ENCODE measurements at regions not wholly inside any gene's neighbourhood (a gene's known extent, or its start where the extent isn't known, plus 50 kb on each side); places are given as distances from the start of the nearest gene placed in this dataset.

GRCh38 chr2:160936044-160936806 is 224.0 kb upstream of the TANK start:
- no peak for DNase-seq (ENCODE audit: low read depth in 4 of 4, low spot score in 3 of 4)

DNA sequence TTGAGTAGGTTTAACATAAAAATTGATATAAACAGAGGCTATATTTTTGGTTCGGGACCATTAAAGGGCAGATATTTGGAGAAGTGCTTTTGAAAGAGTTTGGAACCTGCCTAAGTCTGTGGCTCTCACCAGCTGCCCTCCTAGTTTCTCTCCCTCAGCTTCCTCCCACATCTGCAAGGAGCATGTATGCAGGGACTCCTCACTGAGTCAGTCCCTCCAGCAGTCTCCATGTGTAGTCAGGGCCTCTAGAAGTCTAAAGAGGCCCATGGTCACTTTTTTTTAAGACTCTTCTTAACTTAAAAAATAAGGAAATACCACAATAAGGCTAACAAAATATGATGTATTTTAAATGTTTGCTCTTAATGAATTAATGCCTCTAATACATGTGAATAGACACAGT is 220.0 kb upstream of the TANK start:
- no peak for DNase-seq (ENCODE audit: low read depth in 4 of 4, low spot score in 3 of 4)

DNA sequence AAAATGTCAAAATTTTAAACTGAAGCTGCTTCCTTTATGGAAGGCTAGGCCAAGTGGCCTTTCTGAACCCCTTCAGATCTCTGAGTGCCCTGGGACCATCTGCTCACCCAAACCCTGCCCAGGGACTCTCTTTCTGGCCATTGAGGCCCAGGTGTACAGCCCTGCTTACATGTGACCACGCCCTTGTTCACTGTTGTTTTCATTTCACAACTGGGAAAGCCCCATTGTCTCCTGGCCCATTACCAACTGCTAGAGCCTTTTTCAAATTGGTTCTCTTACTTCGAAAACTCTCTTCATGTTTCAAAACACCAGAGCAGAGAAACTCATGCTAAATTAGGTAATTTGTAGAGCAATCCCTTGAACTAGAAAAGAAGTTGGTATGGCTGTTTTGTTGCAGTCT is 219.5 kb upstream of the TANK start:
- DNase-seq (ENCODE audit: low read depth in 4 of 4, low spot score in 3 of 4), result no peak

DNA sequence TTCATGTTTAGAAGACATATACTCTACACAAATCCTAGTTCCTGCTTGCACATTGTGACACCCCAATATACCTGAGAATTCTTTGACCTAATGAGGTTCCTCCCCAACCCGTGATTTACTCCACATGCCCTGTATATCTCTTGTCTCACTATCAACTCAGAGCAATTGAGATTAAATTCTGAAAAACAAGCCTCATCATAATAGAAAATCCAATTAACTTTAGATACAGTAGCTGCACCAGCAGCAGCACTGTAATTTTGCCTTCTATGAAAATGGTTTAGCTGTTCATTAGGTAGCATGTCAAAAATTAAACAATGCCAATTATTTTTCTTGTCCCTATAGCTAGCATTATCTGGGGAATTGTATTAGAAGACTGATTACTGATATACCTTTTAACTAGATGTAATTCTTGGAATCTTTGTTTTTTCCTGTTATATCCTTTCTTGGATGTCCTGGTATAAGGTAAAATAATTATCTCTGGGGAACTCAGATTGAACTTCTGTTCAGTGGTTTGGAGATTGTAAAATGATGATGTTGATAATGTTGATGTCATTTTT is 218.9 kb upstream of the TANK start:
- no peak for DNase-seq (ENCODE audit: low read depth in 4 of 4, low spot score in 3 of 4)

DNA sequence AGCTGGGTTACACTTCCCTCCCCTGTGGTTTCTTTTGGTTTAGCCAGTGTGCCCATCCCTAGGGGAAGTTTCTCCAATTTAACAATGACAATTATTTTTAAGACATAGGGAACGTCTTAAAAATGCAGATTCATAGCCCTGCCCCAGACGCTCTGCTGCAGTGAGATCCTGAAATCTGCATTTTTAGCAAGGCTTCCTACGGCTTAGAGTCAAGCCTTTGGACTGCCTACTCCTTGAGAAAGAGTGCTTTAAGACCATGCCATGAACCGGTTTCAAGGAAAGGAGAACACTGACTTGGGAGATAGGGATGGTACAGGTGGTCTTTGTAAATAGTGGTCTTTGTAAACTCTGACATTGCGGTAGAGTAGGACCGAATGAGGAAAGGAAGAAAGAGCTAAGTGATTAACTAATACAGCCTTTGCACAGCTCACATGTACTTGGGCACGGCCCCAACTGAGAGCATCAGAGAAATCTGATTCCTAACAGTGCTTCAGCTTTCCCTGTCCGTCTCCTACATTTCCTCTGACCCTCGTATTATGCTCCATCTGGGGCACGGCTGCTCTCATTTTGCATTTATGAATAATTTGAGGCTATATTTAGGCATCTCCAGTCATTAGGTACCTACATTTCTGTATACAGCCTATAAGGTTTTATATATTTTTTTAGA is 217.6 kb upstream of the TANK start:
- DNase-seq (ENCODE audit: low read depth in 4 of 4, low spot score in 3 of 4), result no peak

GRCh38 chr2:160943414-160943813 is 216.8 kb upstream of the TANK start:
- DNase-seq (ENCODE audit: low read depth in 4 of 4, low spot score in 3 of 4), result no peak

GRCh38 chr2:160952464-160953254 is 207.6 kb upstream of the TANK start:
- DNase-seq (ENCODE audit: low read depth in 4 of 4, low spot score in 3 of 4), result no peak

DNA sequence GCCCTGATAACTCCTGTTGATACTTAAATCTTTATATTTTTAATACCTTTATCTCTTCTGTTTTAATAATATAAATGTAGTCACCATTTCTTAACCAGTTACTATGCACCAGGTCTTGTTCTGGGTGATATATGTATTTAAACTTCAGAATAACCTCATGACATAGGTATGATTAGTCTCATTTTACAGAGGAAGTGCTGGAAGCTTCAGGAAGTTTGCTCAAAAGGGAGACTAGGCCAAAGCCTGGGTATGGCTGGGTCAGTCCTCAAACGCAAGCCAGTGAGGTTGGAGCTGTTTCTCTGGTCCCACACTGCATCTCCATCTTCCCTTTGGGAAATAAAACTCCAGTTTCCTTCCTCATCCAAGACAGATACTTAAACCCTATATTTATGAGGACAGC is 204.7 kb upstream of the TANK start:
- DNase-seq (ENCODE audit: low read depth in 4 of 4, low spot score in 3 of 4), result no peak

GRCh38 chr2:160956243-160956802 is 203.9 kb upstream of the TANK start:
- DNase-seq (ENCODE audit: low read depth in 4 of 4, low spot score in 3 of 4), result no peak

GRCh38 chr2:160963957-160964356 is 196.3 kb upstream of the TANK start:
- DNase-seq (ENCODE audit: low read depth in 4 of 4, low spot score in 3 of 4), result no peak

DNA sequence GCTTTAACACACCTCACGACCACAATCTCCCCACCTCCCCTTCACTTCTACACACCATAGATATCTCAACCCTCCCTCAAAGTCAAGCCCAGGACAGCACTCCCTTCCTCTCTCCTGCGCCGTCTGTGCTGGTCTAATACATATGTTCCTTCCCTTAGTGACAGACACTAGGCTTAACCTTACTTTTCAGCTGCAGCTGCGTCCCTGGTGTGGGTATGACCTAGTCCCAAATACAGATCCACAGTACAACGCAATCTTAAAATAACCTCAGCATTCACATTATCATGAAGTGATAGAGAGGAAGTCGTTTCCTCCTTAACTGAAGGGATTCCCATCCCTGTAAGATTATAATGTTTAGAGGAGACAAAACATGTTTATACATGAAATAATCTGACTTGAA is 192.7 kb upstream of the TANK start:
- no peak for DNase-seq (ENCODE audit: low read depth in 4 of 4, low spot score in 3 of 4)

DNA sequence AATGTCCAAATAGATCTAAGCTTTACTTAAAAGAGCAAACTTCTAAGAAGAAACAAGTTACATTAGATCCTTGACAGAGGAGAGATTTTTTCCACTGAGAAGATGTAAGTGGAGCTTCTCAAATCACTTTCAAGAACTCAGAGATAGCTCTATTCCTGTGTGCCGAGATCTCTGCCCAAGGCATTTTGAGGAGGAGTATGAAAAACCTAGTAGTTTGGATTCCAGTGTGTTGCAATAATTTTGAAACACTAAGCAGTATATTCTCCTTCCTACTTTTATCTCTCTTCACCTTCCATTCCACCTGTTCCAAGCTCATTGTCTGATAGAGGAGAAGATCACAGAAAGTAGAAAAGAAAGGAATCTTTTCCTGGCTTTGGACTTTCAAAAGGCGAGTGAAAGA is 192.0 kb upstream of the TANK start:
- no peak for DNase-seq (ENCODE audit: low read depth in 4 of 4, low spot score in 3 of 4)

GRCh38 chr2:160970052-160970965 is 189.9 kb upstream of the TANK start:
- peak; percentile 69 to 84 (median 80) for DNase-seq (ENCODE audit: low read depth in 4 of 4, low spot score in 3 of 4)

DNA sequence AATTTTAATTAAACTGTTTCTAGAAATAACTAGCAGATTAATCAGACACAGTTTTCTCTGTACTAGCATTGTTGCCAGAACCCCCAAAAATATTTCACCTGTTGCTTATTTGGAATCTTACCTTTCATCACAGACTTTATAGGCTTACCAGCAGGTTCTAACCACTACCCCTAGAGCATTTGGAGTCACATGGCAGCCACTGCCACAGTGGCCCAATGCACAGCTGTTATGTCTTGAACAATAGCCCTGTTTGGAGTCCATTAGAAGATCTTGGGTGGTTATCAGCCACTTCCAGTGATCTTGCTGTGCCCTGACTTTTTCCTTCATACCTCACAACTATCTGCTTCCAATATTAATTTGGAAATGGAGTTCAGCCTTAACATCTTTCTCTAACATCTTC is 186.2 kb upstream of the TANK start:
- DNase-seq (ENCODE audit: low read depth in 4 of 4, low spot score in 3 of 4), result no peak

DNA sequence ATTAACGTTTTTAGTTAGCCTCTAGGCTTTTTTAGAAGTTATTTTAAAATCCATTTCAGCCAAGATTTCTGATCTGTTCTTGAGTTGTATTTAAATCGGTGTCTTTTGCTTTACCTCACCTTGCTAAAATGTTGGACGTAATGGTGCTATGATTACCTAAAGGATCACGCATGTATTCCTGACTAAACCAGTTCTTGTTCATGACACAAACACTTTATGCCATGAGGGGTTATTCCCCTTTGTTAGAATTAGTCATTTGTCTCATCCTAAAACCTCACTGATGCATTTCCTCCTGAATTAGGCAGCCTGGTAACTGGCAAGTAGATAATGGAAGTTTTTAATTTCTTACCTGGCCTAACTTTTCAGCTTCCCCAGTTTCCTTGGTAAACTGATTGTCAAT is 185.4 kb upstream of the TANK start:
- DNase-seq (ENCODE audit: low read depth in 4 of 4, low spot score in 3 of 4), result no peak

GRCh38 chr2:160976797-160977196 is 183.4 kb upstream of the TANK start:
- DNase-seq (ENCODE audit: low read depth in 4 of 4, low spot score in 3 of 4), result no peak

- DNase-seq (ENCODE audit: low read depth in 4 of 4, low spot score in 3 of 4), result no peak
These were observed 182.9 kb upstream of the TANK start for GRCh38 chr2:160977376-160977775.

GRCh38 chr2:160977854-160978253 is 182.4 kb upstream of the TANK start:
- no peak for DNase-seq (ENCODE audit: low read depth in 4 of 4, low spot score in 3 of 4)

- DNase-seq (ENCODE audit: low read depth in 4 of 4, low spot score in 3 of 4), result no peak
These were observed 175.7 kb upstream of the TANK start for GRCh38 chr2:160984426-160985077.

Measured in left renal pelvis (tissue), 4 donors.